A549 (cell line): ENCODE measurements at regions not wholly inside any gene's neighbourhood (a gene's known extent, or its start where the extent isn't known, plus 50 kb on each side); places are given as distances from the start of the nearest gene placed in this dataset.

ENCODE experiments used
- ATAC-seq, 2 experiments: fragments of 200-7000 bp in 1 of 2; fragments of >200 bp in 1 of 2; cut with Nextera tagmentation in 1 of 2; cut with Tn5 transposase in 1 of 2; 3 replicates each; pipeline versions ENCODE4 v1.8.0 to v1.9.1; 2018 to 2020; ENCODE audit warnings: mild to moderate bottlenecking in 1 of 2, moderate library complexity in 1 of 2
- CTCF ChIA-PET: fragments of 300-600 bp; sonication (Branson Sonifier 250); formaldehyde crosslinking; extraction: SDS; loops from one replicate; lab custom pipeline; 2021; ENCODE audit warnings: antibody characterized with exemption, inconsistent platforms; lab: Yijun Ruan, JAX
- POLR2A ChIA-PET: fragments of 350-600 bp; formaldehyde crosslinking; extraction: SDS; loops from one replicate; lab custom pipeline; 2021; ENCODE audit warnings: antibody characterized with exemption, inconsistent platforms; lab: Yijun Ruan, JAX
- DNase-seq, 2 experiments: peaks; one replicate each; pipeline versions ENCODE4 v3.0.0 to v3.0.0-alpha.2; 2011 to 2016; ENCODE audit warnings: low read depth in 1 of 2, low spot score in 1 of 2
- FAIRE-seq: peaks from 2 replicates; lab custom pipeline; 2011; peaks lifted over from hg19 to GRCh38; lab: Jason Lieb, UNC
- H3K27ac ChIP-seq, 2 experiments: fragments of >200 bp; sonication (Bioruptor Twin); formaldehyde crosslinking; 3 replicates each; pipeline ENCODE4 v1.5.1; 2016 to 2017
- H3K4me1 ChIP-seq: fragments of >200 bp; sonication (Bioruptor Twin); formaldehyde crosslinking; 3 replicates; pipeline ENCODE4 v1.6.1; 2016
- H3K4me2 ChIP-seq: fragments of >200 bp; sonication (Bioruptor Twin); formaldehyde crosslinking; 3 replicates; pipeline ENCODE4 v1.6.1; 2016
- H3K4me3 ChIP-seq: fragments of >200 bp; sonication (Bioruptor Twin); formaldehyde crosslinking; 3 replicates; pipeline ENCODE4 v1.5.1; 2016
- H3K9me3 ChIP-seq: fragments of >200 bp; sonication (Bioruptor Twin); formaldehyde crosslinking; 3 replicates; pipeline ENCODE4 v1.6.1; 2016
- FOSB ChIP-seq: fragments of 250-450 bp; sonication (Bioruptor Pico); IDR thresholded peaks from 2 replicates; pipeline ENCODE4 v1.5.0; 2020; ENCODE audit warnings: mild to moderate bottlenecking, moderate library complexity
- FOXS1 ChIP-seq: fragments of 250-450 bp; sonication (Bioruptor Pico); IDR thresholded peaks from 2 replicates; pipeline ENCODE4 v1.5.0; 2020; ENCODE audit warnings: mild to moderate bottlenecking, moderate library complexity
- HEYL ChIP-seq: fragments of 250-450 bp; sonication (Bioruptor Pico); IDR thresholded peaks from 2 replicates; pipeline ENCODE4 v1.8.0; 2021; ENCODE audit warnings: mild to moderate bottlenecking, moderate library complexity
- HOXA7 ChIP-seq: fragments of 250-450 bp; sonication (Bioruptor Pico); IDR thresholded peaks from 2 replicates; pipeline ENCODE4 v1.5.0; 2020; ENCODE audit warnings: mild to moderate bottlenecking, moderate library complexity
- JUN ChIP-seq, 2 experiments: fragments of >200 bp; sonication (Bioruptor Twin); formaldehyde crosslinking; IDR thresholded peaks; 2 replicates in 1 of 2; 3 replicates in 1 of 2; pipeline ENCODE4 v1.6.1; 2016 to 2017
- JUNB ChIP-seq: fragments of >200 bp; sonication (Bioruptor Twin); formaldehyde crosslinking; IDR thresholded peaks from 2 replicates; pipeline ENCODE4 v1.6.1; 2016
- KDM5A ChIP-seq: fragments of 200-600 bp; sonication (generic); IDR thresholded peaks from 2 replicates; pipeline ENCODE4 v1.6.1; 2016; ENCODE audit warnings: antibody characterized with exemption, mild to moderate bottlenecking
- MAZ ChIP-seq: fragments of 150-350 bp; IDR thresholded peaks from 2 replicates; pipeline ENCODE4 v1.6.1; 2014; ENCODE audit warnings: antibody characterized with exemption, low read depth, low read length, borderline replicate concordance
- NR3C1 ChIP-seq: fragments of >200 bp; sonication (Bioruptor Twin); formaldehyde crosslinking; IDR thresholded peaks from 3 replicates; pipeline ENCODE4 v1.6.1; 2017
- PHF8 ChIP-seq: fragments of 200-600 bp; sonication (generic); IDR thresholded peaks from 2 replicates; pipeline ENCODE4 v1.6.1; 2016; ENCODE audit warnings: low read depth, mild to moderate bottlenecking, antibody characterized with exemption, moderate library complexity, borderline replicate concordance
- POLR2A ChIP-seq: IDR thresholded peaks from 2 replicates; pipeline ENCODE4 v1.6.1; 2012; ENCODE audit warnings: mild to moderate bottlenecking, low read length
- RAD21 ChIP-seq, 2 experiments: fragments of >200 bp in 1 of 2; sonication (Bioruptor Twin) in 1 of 2; formaldehyde crosslinking in 1 of 2; IDR thresholded peaks in 1 of 2; conservative IDR thresholded peaks in 1 of 2; 2 replicates in 1 of 2; 3 replicates in 1 of 2; pipeline ENCODE4 v1.6.1; 2012 to 2018; ENCODE audit warnings: inconsistent platforms in 1 of 2
- RFX5 ChIP-seq: fragments of 450-650 bp; IDR thresholded peaks from 2 replicates; pipeline ENCODE4 v1.7.1; 2014; ENCODE audit warnings: antibody characterized with exemption, mild to moderate bottlenecking, moderate library complexity
- RNF2 ChIP-seq: fragments of 200-600 bp; sonication (generic); IDR thresholded peaks from 2 replicates; pipeline ENCODE4 v1.6.1; 2016; ENCODE audit warnings: low read depth, mild to moderate bottlenecking, antibody characterized with exemption, moderate library complexity, borderline replicate concordance
- TP53 ChIP-seq: fragments of 250-450 bp; sonication (Bioruptor Pico); IDR thresholded peaks from 2 replicates; pipeline ENCODE4 v1.5.0; 2021; ENCODE audit warnings: mild to moderate bottlenecking, moderate library complexity
- ZFP36 ChIP-seq: fragments of 450-650 bp; IDR thresholded peaks from 2 replicates; pipeline ENCODE4 v1.6.1; 2014; ENCODE audit warnings: borderline replicate concordance; ENCODE audit not compliant: partially characterized antibody
- ZSCAN20 ChIP-seq: fragments of 250-450 bp; sonication (Bioruptor Pico); IDR thresholded peaks from 2 replicates; pipeline ENCODE4 v1.8.0; 2022; ENCODE audit warnings: mild to moderate bottlenecking, moderate library complexity
- WGBS: methylation state at CpG from one replicate; pipeline ENCODE4 v1.1.6; 2017; ENCODE audit errors: missing lambda C conversion rate; 5-methylcytosine and 5-hydroxymethylcytosine counted together
- TF ChIP-seq, protein P1 (sequence below): fragments of >200 bp; sonication (Bioruptor Twin); formaldehyde crosslinking; IDR thresholded peaks from 3 replicates; pipeline ENCODE4 v1.6.1; 2016
- TF ChIP-seq, protein P2 (sequence below): fragments of 250-450 bp; sonication (Bioruptor Pico); IDR thresholded peaks from 2 replicates; pipeline ENCODE4 v1.5.0; 2021; ENCODE audit warnings: mild to moderate bottlenecking, moderate library complexity, borderline replicate concordance
- TF ChIP-seq, protein P3 (sequence below): IDR thresholded peaks from 2 replicates; pipeline ENCODE4 v1.6.1; 2012; ENCODE audit warnings: low read depth, borderline replicate concordance

DNA sequence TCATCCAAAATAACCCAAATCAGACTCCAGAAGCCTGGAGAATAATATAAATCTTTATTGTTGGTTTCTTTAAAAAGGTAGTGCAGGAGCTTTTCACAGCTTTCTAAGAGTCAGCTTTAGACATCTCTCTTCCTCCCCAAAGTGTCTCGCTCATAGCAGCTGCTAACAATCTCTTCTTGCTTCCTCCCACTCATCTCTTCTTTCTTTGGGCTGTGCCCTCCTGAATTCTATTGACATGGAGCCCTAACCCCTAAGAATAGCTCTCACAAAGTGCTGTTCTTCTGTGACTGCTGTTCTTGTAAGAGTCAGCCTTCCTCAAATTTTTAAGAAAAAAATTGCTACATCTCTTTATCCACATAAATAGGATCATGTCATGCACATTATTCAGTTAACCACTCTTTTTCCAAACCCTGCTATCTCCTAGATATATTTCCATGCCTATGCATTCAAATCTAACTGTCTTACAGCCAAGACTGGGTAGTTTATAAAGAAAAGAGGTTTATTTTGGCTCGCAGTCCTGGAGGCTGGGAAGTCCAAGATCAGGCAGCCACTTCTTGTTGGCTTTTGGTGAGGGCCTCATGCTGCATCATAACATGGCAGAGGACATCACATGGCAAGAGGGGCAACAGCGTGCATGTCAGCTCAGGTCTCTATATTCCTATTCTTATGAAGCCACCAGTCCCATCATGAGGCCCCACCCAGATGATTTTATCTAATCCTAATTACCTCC lies 301.0 kb upstream of the POU3F1 start:
- no peak for ATAC-seq
- WGBS = 3% methylated on average over 3 of the region's 3 CpGs
- H3K4me1 ChIP-seq = no peaks in the 10 kb centered on the region
- H3K27ac ChIP-seq = no peak overlapping the region
- TF ChIP-seq POLR2A = no peak
- TF ChIP-seq MAZ = no peak
- TF ChIP-seq, protein P1, sequence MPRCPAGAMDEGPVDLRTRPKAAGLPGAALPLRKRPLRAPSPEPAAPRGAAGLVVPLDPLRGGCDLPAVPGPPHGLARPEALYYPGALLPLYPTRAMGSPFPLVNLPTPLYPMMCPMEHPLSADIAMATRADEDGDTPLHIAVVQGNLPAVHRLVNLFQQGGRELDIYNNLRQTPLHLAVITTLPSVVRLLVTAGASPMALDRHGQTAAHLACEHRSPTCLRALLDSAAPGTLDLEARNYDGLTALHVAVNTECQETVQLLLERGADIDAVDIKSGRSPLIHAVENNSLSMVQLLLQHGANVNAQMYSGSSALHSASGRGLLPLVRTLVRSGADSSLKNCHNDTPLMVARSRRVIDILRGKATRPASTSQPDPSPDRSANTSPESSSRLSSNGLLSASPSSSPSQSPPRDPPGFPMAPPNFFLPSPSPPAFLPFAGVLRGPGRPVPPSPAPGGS = no peak
- TF ChIP-seq, protein P2, sequence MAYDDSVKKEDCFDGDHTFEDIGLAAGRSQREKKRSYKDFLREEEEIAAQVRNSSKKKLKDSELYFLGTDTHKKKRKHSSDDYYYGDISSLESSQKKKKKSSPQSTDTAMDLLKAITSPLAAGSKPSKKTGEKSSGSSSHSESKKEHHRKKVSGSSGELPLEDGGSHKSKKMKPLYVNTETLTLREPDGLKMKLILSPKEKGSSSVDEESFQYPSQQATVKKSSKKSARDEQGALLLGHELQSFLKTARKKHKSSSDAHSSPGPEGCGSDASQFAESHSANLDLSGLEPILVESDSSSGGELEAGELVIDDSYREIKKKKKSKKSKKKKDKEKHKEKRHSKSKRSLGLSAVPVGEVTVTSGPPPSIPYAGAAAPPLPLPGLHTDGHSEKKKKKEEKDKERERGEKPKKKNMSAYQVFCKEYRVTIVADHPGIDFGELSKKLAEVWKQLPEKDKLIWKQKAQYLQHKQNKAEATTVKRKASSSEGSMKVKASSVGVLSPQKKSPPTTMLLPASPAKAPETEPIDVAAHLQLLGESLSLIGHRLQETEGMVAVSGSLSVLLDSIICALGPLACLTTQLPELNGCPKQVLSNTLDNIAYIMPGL (CRISPR knock-in tag) = no peak
- TF ChIP-seq HOXA7 (CRISPR knock-in tag) = no peak
- no peak for TF ChIP-seq RFX5
- no peak for TF ChIP-seq TP53 (CRISPR knock-in tag)
- no peak overlapping the region for H3K4me2 ChIP-seq
- DNase-seq = no peak
- no peak for FAIRE-seq
- ChIA-PET CTCF (no interaction called here), POLR2A (no interaction called here)
- H3K9me3 ChIP-seq = no peaks in the 10 kb centered on the region
- no peak overlapping the region for H3K4me3 ChIP-seq

DNA sequence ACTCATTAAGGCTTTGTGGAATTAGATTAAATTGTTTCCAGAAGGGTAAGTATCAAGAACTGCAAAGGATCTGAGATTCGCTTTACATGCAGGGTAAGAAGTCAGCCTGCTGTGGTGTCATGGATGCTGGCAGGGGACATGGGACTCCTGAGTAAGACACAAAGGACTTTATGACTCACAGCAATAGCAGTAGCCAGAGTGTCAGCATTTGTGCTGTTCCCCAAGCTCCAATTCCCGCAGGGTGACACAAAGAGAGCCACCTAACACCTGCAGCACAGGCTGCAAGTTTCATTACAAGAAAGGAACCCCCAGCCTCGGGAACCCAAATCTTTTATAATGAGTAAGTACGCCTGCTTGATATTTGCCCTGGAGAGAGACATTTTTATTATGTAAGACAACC lies 298.1 kb upstream of the POU3F1 start:
- 14% methylated on average over 4 of the region's 4 CpGs for WGBS
- ChIA-PET CTCF (no interaction called here), POLR2A (no interaction called here)
- Histone ChIP-seq H3K4me1 (no peaks in the 10 kb centered on the region), H3K4me3 (no peak overlapping the region), H3K9me3 (no peaks in the 10 kb centered on the region), H3K27ac (no peak overlapping the region), H3K4me2 (no peak overlapping the region)
- DNase-seq (no peak), ATAC-seq (no peak), FAIRE-seq (no peak)
- TF ChIP-seq, protein P1 = no peak
- TF ChIP-seq FOXS1 (CRISPR knock-in tag) (no peak), HOXA7 (CRISPR knock-in tag) (no peak), RAD21 (conservative IDR thresholded peaks at IDR 0.05 in 1 of 2, IDR thresholded peaks at IDR 0.05 in 1 of 2) (no peak)

DNA sequence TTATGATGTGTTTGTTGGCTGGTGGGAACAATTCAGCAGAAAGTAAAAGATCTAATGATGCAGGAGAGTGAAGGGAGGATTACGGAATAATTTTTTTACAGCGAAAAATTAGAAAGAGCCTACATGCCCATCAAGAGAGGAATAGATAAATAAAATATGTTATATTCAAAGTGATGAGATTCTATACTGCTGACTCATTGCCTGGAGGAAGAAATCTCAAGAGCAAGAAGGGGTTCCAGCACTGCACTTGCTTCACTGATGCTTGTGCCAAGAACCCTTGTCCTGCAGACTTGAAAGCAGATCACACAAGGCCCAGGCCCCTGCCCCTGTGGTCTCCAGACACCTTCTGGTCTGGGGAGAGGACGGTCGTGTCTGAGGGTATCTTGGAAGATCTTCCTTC lies 295.1 kb upstream of the POU3F1 start:
- FAIRE-seq (no peak), DNase-seq (no peak), ATAC-seq (no peak)
- H3K4me3 ChIP-seq = no peak overlapping the region
- TF ChIP-seq MAZ (no peak), HEYL (CRISPR knock-in tag) (no peak), JUNB (no peak), TP53 (CRISPR knock-in tag) (no peak), KDM5A (no peak), PHF8 (no peak), ZFP36 (no peak), RNF2 (no peak), NR3C1 (no peak), ZSCAN20 (CRISPR knock-in tag) (no peak), JUN (IDR thresholded peaks at IDR 0.05) (no peak), FOSB (CRISPR knock-in tag) (no peak), POLR2A (no peak)
- TF ChIP-seq, protein P1 = no peak
- TF ChIP-seq, protein P3, sequence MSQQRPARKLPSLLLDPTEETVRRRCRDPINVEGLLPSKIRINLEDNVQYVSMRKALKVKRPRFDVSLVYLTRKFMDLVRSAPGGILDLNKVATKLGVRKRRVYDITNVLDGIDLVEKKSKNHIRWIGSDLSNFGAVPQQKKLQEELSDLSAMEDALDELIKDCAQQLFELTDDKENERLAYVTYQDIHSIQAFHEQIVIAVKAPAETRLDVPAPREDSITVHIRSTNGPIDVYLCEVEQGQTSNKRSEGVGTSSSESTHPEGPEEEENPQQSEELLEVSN = no peak
- 16% methylated on average over 4 of the region's 4 CpGs for WGBS
- H3K9me3 ChIP-seq = no peaks in the 10 kb centered on the region
- ChIA-PET CTCF (no interaction called here), POLR2A (no interaction called here)
- no peak overlapping the region for H3K4me2 ChIP-seq
- H3K27ac ChIP-seq = no peak overlapping the region
- H3K4me1 ChIP-seq = no peaks in the 10 kb centered on the region
